B cell (primary cell): ENCODE measurements at regions not wholly inside any gene's neighbourhood (a gene's known extent, or its start where the extent isn't known, plus 50 kb on each side); places are given as distances from the start of the nearest gene placed in this dataset.

Experiments used
- ATAC-seq: fragments of 200-7000 bp; cut with Tn5 transposase; one replicate; pipeline ENCODE4 v1.10.0; 2021; ENCODE audit warnings: low read depth, mild to moderate bottlenecking, moderate number of reproducible peaks, moderate library complexity
- CTCF ChIA-PET: fragments of 350-600 bp; sonication (Branson Sonifier 250); formaldehyde crosslinking; loops from one replicate; lab custom pipeline; 2021; ENCODE audit warnings: antibody characterized with exemption, inconsistent platforms; lab: Charles Lee
- POLR2A ChIA-PET: fragments of 350-600 bp; sonication (Branson Sonifier 250); formaldehyde crosslinking; loops from one replicate; lab custom pipeline; 2021; ENCODE audit warnings: antibody characterized with exemption; lab: Charles Lee
- DNase-seq: peaks from one replicate; pipeline ENCODE4 v3.0.0; 2013
- H2AFZ ChIP-seq: 2 replicates; pipeline ENCODE4 v1.6.1; 2012; ENCODE audit warnings: mild to moderate bottlenecking, low read depth, low read length; ENCODE audit not compliant: insufficient read depth, poor library complexity, severe bottlenecking
- H3K27ac ChIP-seq, 2 donors: 1 replicate in 1 of 2; 2 replicates in 1 of 2; pipeline ENCODE4 v1.5.1; 2012 to 2013; ENCODE audit warnings: low read length in 2 of 2, mild to moderate bottlenecking in 2 of 2, moderate library complexity in 1 of 2
- H3K27me3 ChIP-seq, 4 experiments: fragments of 200-600 bp in 1 of 4; sonication (generic) in 1 of 4; replicated peaks in 1 of 4; 1 replicate in 2 of 4; 2 replicates in 2 of 4; pipeline versions ENCODE4 v1.6.1 to v1.7.0; 2013 to 2016; ENCODE audit warnings: low read length in 3 of 4, mild to moderate bottlenecking in 2 of 4, mixed read lengths in 1 of 4, moderate library complexity in 1 of 4; ENCODE audit not compliant: insufficient read depth in 4 of 4, control insufficient read depth in 3 of 4; ENCODE audit errors: control extremely low read depth in 1 of 4
- H3K36me3 ChIP-seq, 2 experiments: replicated peaks in 1 of 2; 1 replicate in 1 of 2; 2 replicates in 1 of 2; pipeline versions ENCODE4 v1.6.1 to v1.7.1; 2013; ENCODE audit warnings: low read length in 1 of 2; ENCODE audit not compliant: insufficient read depth in 2 of 2, control insufficient read depth in 1 of 2; ENCODE audit errors: control extremely low read depth in 1 of 2, extremely low read depth in 1 of 2
- H3K4me1 ChIP-seq, 2 donors: fragments of 200-600 bp in 1 of 2; sonication (generic) in 1 of 2; 1 replicate in 1 of 2; 2 replicates in 1 of 2; pipeline versions ENCODE4 v1.5.1 to v1.6.1; 2013 to 2017; ENCODE audit warnings: low read length in 2 of 2; ENCODE audit not compliant: control insufficient read depth in 2 of 2, insufficient read depth in 2 of 2
- H3K4me2 ChIP-seq: replicated peaks from 2 replicates; pipeline ENCODE3; 2012; ENCODE audit warnings: mild to moderate bottlenecking, low read depth, low read length; ENCODE audit not compliant: poor library complexity, severe bottlenecking
- H3K4me3 ChIP-seq, 5 experiments: fragments of 200-600 bp in 1 of 5; sonication (generic) in 1 of 5; 1 replicate in 3 of 5; 2 replicates in 2 of 5; pipeline versions ENCODE4 v1.5.1 to v1.7.0; 2011 to 2016; ENCODE audit warnings: low read length in 4 of 5, mild to moderate bottlenecking in 4 of 5, low read depth in 2 of 5, control low read depth in 1 of 5, moderate library complexity in 1 of 5; ENCODE audit not compliant: insufficient read depth in 1 of 5; ENCODE audit errors: control extremely low read depth in 1 of 5, extremely low read depth in 1 of 5
- H3K79me2 ChIP-seq: fragments of 200-600 bp; sonication (generic); one replicate; pipeline ENCODE4 v1.6.0; 2016; ENCODE audit warnings: low read length; ENCODE audit not compliant: control insufficient read depth, insufficient read depth
- H3K9ac ChIP-seq: fragments of 200-600 bp; sonication (generic); 2 replicates; pipeline ENCODE4 v1.6.1; 2017; ENCODE audit warnings: mild to moderate bottlenecking, low read length, moderate library complexity
- H3K9me3 ChIP-seq, 3 donors: one replicate each; pipeline versions ENCODE4 v1.6.1 to v1.7.1; 2013; ENCODE audit warnings: low read length in 2 of 3; ENCODE audit not compliant: control insufficient read depth in 2 of 3, insufficient read depth in 1 of 3; ENCODE audit errors: control extremely low read depth in 1 of 3
- H4K20me1 ChIP-seq: 2 replicates; pipeline ENCODE4 v1.6.0; 2012; ENCODE audit warnings: mild to moderate bottlenecking, low read length; ENCODE audit not compliant: insufficient read depth, control insufficient read depth, poor library complexity, severe bottlenecking
- H3K27ac Mint-ChIP-seq: one replicate; pipeline ENCODE4 v1.8.0; 2021; ENCODE audit warnings: mixed read lengths
- H3K27me3 Mint-ChIP-seq: one replicate; pipeline ENCODE4 v1.8.0; 2021; ENCODE audit warnings: mixed read lengths
- H3K4me1 Mint-ChIP-seq: one replicate; pipeline ENCODE4 v1.8.0; 2021; ENCODE audit warnings: mixed read lengths
- H3K4me3 Mint-ChIP-seq: one replicate; pipeline ENCODE4 v1.8.0; 2021; ENCODE audit warnings: mixed read lengths
- H3K9me3 Mint-ChIP-seq: one replicate; pipeline ENCODE4 v1.8.0; 2022; ENCODE audit warnings: mixed read lengths; ENCODE audit not compliant: insufficient read depth
- CTCF ChIP-seq: fragments of 200-600 bp; IDR thresholded peaks from one replicate; pipeline ENCODE4 v1.8.0; 2022; ENCODE audit warnings: antibody characterized with exemption, mild to moderate bottlenecking
- EZH2 ChIP-seq: IDR thresholded peaks from 2 replicates; pipeline ENCODE4 v1.6.1; 2012; ENCODE audit warnings: borderline replicate concordance, low read depth, mild to moderate bottlenecking, moderate library complexity, low read length; ENCODE audit not compliant: insufficient read depth, poor library complexity, severe bottlenecking
- WGBS: methylation state at CpG from one replicate; pipeline ENCODE4 v1.1.5; 2013; ENCODE audit warnings: missing lambda C conversion rate; ENCODE audit not compliant: insufficient coverage; 5-methylcytosine and 5-hydroxymethylcytosine counted together
- intact Hi-C: fragments of 100-400 bp; cut with micrococcal nuclease; formaldehyde crosslinking; loops from one replicate; pipeline ENCODE4 v1.10.0; 2022

- Histone ChIP-seq H3K4me2 (no peak overlapping the region), H3K4me3 (no peak overlapping the region), H3K9me3 (no peaks in the 10 kb centered on the region), H4K20me1 (no peaks in the 10 kb centered on the region), H3K4me1 (no peaks in the 10 kb centered on the region), H2AFZ (no peak overlapping the region), H3K27ac (no peak overlapping the region), H3K27me3 (no peaks in the 10 kb centered on the region), H3K9ac (no peak overlapping the region), H3K79me2 (no peaks in the 10 kb centered on the region), H3K36me3 (no peaks in the 10 kb centered on the region)
- TF ChIP-seq CTCF (no peak), EZH2 (no peak)
- Mint-ChIP-seq H3K4me3 (no peak overlapping the region), H3K27me3 (no peaks in the 10 kb centered on the region), H3K9me3 (peaks cover 5% of the 10 kb centered on the region), H3K27ac (no peak overlapping the region), H3K4me1 (no peaks in the 10 kb centered on the region)
- ATAC-seq, result no peak
- intact Hi-C loops, result no loop called here
- no peak for DNase-seq
- ChIA-PET POLR2A (no interaction called here), CTCF (no interaction called here)
These were observed 424.9 kb upstream of the DPP6 start for GRCh38 chr7:153627323-153627722.

GRCh38 chr7:153628406-153628805, 423.8 kb upstream of the DPP6 start:
- Histone ChIP-seq H3K27me3 (no peaks in the 10 kb centered on the region), H3K36me3 (no peaks in the 10 kb centered on the region), H2AFZ (no peak overlapping the region), H3K79me2 (no peaks in the 10 kb centered on the region), H3K9ac (no peak overlapping the region), H3K4me2 (no peak overlapping the region), H4K20me1 (no peaks in the 10 kb centered on the region), H3K9me3 (no peaks in the 10 kb centered on the region), H3K27ac (no peak overlapping the region), H3K4me3 (no peak overlapping the region), H3K4me1 (no peaks in the 10 kb centered on the region)
- DNase-seq (no peak), ATAC-seq (no peak)
- no peak for TF ChIP-seq EZH2
- no peak for TF ChIP-seq CTCF
- Mint-ChIP-seq H3K27ac (no peak overlapping the region), H3K9me3 (peaks cover 6% of the 10 kb centered on the region), H3K4me3 (no peak overlapping the region), H3K27me3 (no peaks in the 10 kb centered on the region), H3K4me1 (no peaks in the 10 kb centered on the region)
- ChIA-PET CTCF (no interaction called here), POLR2A (no interaction called here)
- intact Hi-C loops, result no loop called here
- WGBS, result 86% methylated on average over 6 of the region's 6 CpGs
